ENCODE measurements at regions not wholly inside any gene's neighbourhood (a gene's known extent, or its start where the extent isn't known, plus 50 kb on each side); places are given as distances from the start of the nearest gene placed in this dataset.

DNA sequence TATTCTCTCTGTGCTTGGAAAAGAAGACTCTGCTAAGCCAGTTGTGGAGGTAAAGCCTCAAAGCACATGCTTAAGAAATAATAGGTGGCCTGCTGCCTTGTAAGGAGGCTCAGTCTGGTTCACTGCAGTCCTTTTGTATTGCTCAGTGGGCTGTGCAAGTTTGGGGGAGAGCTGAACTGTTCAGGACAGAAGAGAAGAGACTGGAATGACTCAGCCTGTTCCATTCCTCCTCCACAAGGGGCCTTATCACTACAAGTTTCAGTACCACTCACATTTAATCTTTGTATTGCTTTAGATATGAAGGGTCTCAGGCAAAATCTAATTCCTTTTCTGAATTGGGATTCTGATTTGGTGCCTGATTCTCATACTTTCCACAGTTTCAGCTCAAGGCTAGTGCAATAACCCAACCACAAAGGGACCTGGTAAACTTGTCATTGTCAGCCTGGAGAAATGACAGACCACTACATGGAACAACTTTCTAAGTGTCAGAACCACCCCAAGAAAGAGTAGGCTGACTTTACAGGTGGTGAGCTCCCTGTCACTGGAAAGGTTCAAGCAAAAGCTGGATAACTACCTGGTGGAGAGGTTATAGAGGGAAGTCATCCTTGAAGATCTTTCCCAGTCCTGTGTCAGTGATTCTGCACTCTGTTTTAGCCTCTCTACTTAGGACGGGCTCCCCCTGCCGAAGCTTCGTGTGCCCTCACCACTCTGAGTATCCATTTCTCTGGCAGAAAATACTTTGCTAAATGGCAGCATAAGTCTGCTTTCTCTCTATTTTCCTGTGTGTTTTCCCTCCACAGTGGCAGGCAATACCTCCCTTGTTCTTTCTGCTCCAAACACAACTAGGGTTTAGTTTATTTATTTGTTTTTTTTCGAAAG, 162.9 kb upstream of the GJB5 start:
- TF ChIP-seq POLR2A (IDR thresholded peaks at IDR 0.05) = no peak
- TF ChIP-seq, protein P1, sequence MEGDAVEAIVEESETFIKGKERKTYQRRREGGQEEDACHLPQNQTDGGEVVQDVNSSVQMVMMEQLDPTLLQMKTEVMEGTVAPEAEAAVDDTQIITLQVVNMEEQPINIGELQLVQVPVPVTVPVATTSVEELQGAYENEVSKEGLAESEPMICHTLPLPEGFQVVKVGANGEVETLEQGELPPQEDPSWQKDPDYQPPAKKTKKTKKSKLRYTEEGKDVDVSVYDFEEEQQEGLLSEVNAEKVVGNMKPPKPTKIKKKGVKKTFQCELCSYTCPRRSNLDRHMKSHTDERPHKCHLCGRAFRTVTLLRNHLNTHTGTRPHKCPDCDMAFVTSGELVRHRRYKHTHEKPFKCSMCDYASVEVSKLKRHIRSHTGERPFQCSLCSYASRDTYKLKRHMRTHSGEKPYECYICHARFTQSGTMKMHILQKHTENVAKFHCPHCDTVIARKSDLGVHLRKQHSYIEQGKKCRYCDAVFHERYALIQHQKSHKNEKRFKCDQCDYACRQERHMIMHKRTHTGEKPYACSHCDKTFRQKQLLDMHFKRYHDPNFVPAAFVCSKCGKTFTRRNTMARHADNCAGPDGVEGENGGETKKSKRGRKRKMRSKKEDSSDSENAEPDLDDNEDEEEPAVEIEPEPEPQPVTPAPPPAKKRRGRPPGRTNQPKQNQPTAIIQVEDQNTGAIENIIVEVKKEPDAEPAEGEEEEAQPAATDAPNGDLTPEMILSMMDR (IDR thresholded peaks at IDR 0.05) = peak in 2 of 4 donors; percentile 13 to 21

All from right lobe of liver (tissue), 4 donors.